GM06990 (cell line): ENCODE measurements at regions not wholly inside any gene's neighbourhood (a gene's known extent, or its start where the extent isn't known, plus 50 kb on each side); places are given as distances from the start of the nearest gene placed in this dataset.

Experiments
- DNase-seq: peaks from one replicate; pipeline ENCODE4 v3.0.0-alpha.2; 2011; ENCODE audit not compliant: insufficient read length; ENCODE audit errors: extremely low read depth
- H3K27me3 ChIP-seq: replicated peaks from 2 replicates; pipeline ENCODE4 v1.6.0; 2011; ENCODE audit warnings: low read length; ENCODE audit not compliant: control insufficient read depth, insufficient read depth
- H3K36me3 ChIP-seq: 2 replicates; pipeline ENCODE4 v1.5.1; 2011; ENCODE audit warnings: low read length; ENCODE audit not compliant: control insufficient read depth, insufficient read depth
- H3K4me3 ChIP-seq: replicated peaks from 2 replicates; pipeline ENCODE4 v1.5.1; 2011; ENCODE audit warnings: low read depth, mild to moderate bottlenecking, control low read depth, low read length
- CTCF ChIP-seq: IDR thresholded peaks from 2 replicates; pipeline ENCODE4 v1.5.1; 2011; ENCODE audit warnings: low read length, control low read depth, mild to moderate bottlenecking, inconsistent platforms; ENCODE audit not compliant: insufficient read depth, poor library complexity, severe bottlenecking

DNA sequence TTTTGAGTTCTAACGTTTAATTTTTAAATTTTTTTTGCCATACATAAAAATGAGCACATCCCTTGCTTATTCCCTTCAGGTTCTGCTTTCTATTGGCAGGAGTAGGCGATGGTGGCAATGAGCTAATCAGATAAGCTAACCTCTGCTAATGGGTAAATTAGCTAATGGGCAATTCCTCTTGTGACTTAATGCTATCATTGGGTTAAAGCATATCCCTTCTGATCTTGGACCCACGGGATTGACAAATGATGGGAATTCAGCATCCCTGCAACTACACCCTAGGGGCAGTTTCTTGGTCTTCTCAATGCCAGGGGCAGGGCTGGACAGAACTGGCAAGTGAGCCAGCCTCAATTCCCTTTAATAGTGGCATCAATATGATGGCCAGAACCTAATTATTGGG is 70.2 kb upstream of the IL12B start:
- no peak for DNase-seq
- no peak for TF ChIP-seq CTCF
- Histone ChIP-seq H3K27me3 (no peaks in the 10 kb centered on the region), H3K36me3 (no peaks in the 10 kb centered on the region), H3K4me3 (no peak overlapping the region)

- H3K27me3 ChIP-seq: no peaks in the 10 kb centered on the region
- no peaks in the 10 kb centered on the region for H3K36me3 ChIP-seq
- no peak overlapping the region for H3K4me3 ChIP-seq
- no peak for DNase-seq
- no peak for TF ChIP-seq CTCF
These were observed 72.0 kb upstream of the IL12B start for GRCh38 chr5:159402311-159402710.

GRCh38 chr5:159402856-159403255 is 72.6 kb upstream of the IL12B start:
- no peak for DNase-seq
- no peaks in the 10 kb centered on the region for H3K36me3 ChIP-seq
- TF ChIP-seq CTCF: no peak
- no peak overlapping the region for H3K4me3 ChIP-seq
- H3K27me3 ChIP-seq: no peaks in the 10 kb centered on the region

DNA sequence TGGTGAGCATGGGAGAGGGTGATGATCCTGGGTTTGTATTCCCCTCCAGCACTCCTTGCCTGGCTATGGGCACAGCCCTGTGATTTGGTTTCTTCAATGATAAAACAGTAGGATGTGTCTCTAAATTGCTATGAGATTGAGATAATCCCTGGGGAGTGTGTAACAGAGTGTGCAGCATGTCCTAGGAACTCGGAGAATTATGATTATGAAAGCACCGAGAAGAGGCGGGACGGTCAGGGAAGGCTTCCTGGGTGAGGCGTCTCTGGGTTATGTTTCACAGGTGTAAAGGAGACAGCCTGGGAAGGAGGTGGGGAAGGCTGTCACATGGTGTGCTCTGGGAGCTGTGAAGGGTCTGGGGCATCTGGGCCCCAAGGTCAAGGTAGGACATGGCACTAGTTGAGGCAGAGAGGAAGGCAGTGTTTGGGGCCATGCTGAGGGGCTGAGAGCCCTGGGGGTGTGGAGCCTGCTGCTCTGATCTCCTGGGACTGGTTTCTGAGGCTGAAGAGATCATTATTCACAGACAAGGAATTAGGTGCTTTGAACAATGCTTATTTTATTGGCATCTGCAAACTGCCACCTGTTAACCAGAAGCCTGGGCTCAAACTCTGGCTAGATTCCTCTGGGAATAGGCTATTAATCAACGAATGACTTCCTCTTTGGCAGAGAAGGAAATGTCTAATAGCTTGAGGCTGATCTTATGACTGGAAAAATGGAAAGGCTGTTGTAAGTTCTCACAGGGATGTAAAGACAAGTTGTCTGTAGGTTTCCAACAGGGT is 73.8 kb upstream of the IL12B start:
- no peaks in the 10 kb centered on the region for H3K36me3 ChIP-seq
- DNase-seq: no peak
- TF ChIP-seq CTCF: no peak
- no peak overlapping the region for H3K4me3 ChIP-seq
- H3K27me3 ChIP-seq: no peaks in the 10 kb centered on the region

- H3K4me3 ChIP-seq: no peak overlapping the region
- DNase-seq: peak; percentile 62
- H3K27me3 ChIP-seq: no peaks in the 10 kb centered on the region
- H3K36me3 ChIP-seq: no peaks in the 10 kb centered on the region
- TF ChIP-seq CTCF: no peak
These were observed 75.3 kb upstream of the IL12B start for GRCh38 chr5:159405611-159406031.
